ENCODE measurements at regions not wholly inside any gene's neighbourhood (a gene's known extent, or its start where the extent isn't known, plus 50 kb on each side); places are given as distances from the start of the nearest gene placed in this dataset.

DNA sequence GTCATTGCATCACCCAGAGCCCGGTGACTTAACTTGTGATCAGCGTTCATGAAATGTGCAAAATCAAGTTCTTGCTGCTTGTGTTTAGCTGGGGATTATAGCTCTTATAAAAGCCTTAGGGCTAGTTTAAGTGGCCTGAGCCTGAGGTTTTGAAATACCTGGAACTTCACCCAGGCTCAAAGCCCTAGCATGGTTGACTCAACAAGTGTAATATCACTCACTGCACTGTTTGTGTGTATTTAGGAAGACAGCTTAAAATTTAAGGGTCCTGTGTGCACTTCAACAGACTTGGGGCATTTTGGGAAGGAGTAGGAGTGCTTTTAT is 489.5 kb downstream of the GATA3 start:
- DNase-seq (ENCODE audit: low read depth): no peak

DNA sequence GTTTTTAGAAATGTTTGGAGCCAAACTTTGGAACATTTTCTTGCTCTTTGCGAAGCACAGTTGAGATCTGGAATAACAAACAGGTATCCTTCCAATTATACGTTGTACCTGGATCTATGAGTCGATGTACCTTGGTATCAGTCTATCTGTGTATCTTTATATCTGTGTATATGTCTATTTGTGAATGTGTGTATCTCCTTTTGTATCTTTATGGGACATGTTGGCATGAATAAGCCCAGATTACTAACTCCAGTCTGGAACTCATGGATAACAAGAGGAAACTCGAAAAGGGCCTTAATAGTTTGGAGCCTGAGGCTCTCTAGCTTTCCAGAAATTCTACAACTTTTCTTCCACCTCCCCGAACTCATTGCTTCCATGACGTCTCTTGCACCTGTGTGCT is 490.0 kb downstream of the GATA3 start:
- DNase-seq (ENCODE audit: low read depth): no peak

DNA sequence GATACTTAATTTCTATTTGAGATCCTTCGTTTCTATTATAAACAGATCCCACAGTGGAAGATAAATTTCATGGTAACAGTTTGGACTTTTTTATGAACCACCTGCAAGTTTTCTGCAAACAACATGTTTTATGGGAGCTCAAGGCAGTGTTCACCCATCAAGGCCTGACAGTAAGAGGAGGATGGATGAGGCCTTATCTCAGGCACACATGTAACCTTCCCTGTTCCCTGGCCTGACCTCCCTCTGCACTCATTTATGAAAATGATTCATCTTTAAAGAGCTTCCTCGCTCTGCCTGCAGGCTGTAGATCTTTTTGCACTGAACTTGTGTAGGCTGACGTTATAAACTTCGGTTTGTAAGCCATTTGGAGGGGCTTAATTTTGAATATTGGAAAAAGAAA is 500.1 kb downstream of the GATA3 start:
- no peak for DNase-seq (ENCODE audit: low read depth)

DNA sequence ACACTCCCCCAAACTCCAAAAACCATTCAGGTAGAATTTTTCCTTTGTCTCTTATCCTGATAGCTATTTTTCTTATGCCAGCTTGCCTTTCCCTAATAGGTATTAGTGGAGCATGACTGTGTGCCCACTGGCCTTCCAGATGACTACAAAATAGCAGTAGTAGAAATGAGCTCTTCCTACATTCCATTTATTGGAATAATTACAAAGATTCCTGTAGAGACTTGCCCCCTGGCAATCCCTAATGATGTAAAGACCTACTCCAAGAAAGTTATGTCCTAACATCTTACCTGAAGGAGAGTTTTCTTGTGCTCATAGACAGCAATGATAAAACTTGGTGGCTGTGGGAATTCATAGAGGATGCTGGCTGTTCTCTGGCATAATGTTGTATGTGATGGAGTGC is 501.8 kb downstream of the GATA3 start:
- DNase-seq (ENCODE audit: low read depth): no peak

DNA sequence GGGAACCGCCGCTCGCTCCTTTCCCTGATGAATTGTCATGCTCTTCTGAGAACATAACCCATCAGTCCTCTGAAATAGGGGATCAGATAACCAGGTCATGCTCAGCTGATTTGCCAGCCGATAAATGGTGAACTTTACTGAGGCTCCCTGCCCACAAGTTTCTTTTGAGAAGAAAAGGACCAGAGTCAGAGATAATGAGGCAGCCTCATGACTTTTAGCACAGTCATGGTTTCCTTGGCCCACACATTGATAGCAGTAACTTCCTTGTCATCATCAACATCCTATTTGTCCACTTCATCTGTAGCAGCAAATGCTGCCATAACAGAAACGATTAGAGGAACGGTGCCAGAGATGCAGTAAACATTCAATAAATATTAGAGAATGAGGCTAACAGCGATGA is 509.0 kb downstream of the GATA3 start:
- no peak for DNase-seq (ENCODE audit: low read depth)

DNA sequence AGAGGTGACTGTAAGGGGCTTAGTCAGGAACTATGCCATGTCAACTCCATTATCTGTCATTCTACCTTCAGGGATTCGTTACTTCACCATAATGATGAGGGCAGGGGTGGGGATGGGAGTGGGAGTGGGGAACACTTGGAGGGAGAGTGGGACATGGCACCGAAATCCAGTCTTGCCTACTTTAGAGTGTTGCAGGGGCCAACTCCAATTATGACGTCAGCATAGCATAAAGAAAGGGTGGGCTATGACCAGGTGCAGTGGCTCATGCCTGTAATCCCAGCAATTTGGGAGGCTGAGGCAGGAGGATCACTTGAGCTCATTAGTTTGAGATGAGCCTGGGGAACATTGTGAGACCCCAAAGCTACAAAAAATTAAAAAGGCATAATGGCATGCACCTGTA is 512.2 kb downstream of the GATA3 start:
- DNase-seq (ENCODE audit: low read depth): no peak

DNA sequence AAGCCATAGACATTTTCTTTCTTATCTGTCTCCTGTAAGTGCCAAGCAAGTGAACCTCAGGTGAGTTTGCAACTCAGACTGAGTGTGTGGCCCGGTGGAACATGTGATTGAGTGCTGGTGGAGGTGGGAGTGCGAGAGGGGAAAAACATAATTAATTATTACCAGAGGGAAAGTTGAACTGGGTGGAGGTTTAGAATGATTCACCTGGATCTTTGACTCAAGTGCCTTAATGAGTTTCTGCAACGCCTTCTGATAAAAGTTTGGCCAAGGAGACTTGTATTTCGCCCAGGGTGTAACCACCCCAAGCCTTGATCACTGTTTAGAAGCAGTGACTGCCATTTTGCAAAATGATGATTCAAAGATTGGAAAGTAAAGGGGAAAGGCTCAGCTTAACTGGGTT is 513.9 kb downstream of the GATA3 start:
- DNase-seq (ENCODE audit: low read depth): no peak

DNA sequence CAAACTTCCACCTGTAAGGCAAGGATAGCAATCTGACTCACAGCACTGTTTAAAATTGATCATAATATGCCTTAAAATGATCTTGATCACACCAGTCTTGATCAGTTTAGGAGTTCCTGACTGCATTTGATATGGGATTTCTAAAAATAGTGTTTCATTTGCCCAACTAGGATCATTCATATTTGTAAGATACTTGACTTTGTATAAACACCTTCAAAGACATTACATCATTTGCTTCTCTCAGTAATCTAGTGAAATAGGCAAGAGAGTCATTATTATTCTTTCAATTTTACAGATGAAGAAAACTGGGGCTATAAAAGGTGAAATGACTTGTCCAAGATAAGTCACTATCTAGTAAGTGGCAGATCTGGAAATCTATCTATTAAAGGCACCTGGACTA is 521.1 kb downstream of the GATA3 start:
- DNase-seq (ENCODE audit: low read depth): no peak

DNA sequence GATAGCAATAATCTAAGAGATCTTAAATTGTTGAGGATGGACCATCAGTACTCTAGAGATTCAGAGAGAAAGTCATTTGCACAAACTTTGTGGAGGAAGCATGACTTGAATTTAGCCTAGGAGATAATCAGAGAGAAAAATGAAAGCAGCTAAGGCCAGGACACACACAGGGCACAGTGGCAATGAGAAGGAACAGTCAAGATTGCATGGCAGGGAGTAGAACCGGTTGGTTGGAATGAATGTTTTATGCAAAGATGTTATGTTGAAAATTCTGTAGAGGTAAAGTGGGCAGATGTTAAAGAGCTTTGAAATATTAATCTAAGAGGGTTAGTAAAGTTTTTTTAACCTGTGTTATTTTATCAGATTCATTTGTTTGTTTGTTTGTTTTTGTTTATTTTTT is 521.8 kb downstream of the GATA3 start:
- DNase-seq (ENCODE audit: low read depth): no peak

DNA sequence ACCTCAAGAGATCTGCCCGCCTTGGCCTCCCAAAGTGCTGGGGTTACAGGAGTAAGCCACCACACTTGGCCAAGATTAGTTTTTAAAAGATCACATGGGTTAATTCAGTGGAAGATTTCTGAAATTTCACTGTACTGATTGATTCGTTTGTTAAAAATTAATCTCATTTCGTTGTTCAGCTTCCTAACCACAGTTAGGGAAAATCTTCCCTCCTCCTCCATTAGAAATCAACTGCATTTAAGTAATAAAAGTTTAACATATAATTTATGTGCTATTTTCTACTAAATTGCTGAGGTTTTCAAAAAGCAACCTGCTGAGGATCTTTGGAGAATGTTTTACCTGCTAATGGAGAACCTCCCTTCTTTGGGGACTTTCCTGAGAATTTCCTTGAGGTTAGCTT is 522.4 kb downstream of the GATA3 start:
- no peak for DNase-seq (ENCODE audit: low read depth)

DNA sequence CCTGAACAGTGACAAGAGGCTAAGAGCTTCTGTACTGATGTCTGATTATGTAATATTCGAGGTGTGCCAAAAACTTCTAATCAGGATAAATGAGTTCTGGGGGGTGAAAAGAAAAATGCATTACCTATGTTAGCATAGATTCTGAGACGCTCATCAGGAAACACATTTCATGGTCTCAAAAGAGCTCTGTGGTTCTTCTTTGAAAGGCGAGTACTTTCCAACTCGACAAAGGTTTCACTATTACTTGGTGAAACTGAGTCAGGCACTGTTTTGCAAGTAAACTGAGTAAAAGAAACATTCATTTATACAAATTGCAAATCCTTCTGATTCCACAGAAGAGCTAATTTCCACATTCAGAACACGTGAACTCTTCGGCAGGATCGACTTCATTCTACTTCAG is 523.2 kb downstream of the GATA3 start:
- DNase-seq (ENCODE audit: low read depth): no peak

DNA sequence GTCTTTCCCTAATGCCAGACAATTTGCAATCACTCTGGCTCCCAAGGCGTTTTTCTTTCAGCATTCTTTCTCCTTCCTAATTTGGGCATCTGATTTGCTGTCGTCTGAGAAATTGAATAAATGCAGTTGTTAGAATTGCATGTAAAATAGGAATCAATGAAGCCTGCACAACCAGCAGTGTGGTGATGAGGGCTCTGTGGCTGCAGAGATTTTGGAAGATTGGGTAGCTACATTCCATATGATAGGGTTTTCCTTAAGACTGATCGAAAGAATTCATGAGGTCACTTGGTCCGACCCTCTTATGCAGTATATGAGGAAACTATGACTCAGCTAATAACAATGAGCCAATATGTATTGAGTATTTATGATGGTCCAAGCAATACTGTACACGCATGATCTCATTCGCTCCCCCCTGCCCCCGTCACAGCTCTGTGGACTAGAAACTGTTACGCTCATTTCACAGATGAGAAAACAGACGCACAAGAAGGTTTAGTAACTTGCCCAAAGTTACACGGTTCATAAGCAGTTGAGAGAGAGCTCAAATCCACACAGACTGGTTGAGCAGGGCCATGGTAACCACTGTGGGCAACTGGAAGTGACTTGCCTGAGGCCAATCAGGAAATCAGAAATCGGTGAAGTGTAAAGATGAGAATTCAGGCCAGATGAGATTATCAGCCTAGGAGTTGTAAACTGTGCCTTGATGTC is 527.2 kb downstream of the GATA3 start:
- DNase-seq (ENCODE audit: low read depth): no peak

DNA sequence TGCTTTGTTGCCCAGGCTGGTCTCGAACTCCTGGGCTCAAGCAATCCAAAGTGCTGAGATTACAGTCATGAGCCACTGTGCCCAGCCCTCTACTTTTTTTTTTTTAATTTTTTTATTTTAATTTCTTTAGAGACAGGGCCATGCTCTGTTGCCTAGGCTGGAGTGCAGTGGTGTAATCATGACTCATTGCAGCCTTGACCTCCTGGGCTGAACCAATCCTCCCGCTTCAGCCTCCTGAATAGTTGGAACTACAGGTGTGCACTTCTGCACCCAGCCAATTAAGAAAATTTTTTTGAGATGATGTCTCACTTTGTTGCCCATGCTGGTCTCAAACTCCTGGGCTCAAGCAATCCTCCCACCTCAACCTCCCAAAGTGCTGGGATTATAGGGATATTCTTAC is 528.6 kb downstream of the GATA3 start:
- DNase-seq (ENCODE audit: low read depth): no peak

DNA sequence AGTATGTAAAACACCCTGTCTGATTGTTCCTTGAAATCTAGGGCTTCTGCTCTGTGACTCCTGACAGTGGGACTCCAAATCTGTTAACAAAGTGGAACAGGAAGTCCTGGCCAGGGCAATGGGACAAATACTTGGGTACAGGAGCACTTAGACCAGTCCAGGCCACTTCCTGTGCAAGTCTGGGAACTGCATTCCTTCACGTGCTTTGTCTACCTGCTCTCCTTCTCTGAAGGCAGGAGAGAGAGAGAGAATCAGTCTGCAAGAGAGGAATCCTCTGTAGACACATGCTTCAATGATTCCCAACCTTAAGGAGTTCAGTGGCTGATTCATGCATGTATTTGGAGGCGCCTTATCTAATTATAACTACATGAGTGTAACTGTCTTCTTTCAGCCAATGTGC is 530.2 kb downstream of the GATA3 start:
- no peak for DNase-seq (ENCODE audit: low read depth)

DNA sequence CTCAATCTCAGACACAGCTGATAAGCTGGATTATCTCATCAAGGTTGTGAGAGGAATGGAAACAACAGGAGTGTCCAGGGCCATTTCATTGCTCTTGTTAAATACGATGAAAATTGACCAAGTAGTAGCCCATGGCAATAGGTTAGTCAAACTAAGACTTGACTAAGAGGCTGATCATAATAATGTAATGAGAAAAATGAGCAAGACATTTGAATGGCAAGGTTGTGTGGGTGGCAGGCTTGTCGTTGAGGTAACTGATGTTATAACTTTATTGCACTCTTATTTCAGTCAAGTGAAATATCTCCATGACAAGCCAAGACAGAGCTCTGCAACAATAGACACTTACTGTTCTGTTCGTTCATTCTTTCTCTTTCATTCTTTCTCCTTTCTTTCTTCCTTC is 532.0 kb downstream of the GATA3 start:
- no peak for DNase-seq (ENCODE audit: low read depth)

DNA sequence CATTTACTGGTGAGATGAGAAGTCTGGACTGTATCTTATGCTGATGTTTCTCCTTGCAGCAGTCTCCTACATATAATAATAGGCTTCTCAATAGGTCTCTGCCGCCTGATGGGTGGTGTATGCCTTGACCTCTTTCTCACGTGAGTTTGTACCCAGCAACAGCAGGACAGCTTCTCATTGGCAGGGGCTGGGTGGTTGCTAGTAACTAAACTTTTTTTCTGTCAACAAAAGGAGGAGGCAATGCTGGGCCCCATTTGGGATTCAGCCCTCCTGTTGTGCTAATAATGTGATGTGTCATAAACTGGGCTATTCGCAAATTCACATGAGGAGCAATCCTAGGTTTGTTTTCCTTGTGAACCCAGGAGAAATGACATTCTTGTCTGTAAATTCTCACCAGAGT is 533.6 kb downstream of the GATA3 start:
- DNase-seq (ENCODE audit: low read depth): no peak

DNA sequence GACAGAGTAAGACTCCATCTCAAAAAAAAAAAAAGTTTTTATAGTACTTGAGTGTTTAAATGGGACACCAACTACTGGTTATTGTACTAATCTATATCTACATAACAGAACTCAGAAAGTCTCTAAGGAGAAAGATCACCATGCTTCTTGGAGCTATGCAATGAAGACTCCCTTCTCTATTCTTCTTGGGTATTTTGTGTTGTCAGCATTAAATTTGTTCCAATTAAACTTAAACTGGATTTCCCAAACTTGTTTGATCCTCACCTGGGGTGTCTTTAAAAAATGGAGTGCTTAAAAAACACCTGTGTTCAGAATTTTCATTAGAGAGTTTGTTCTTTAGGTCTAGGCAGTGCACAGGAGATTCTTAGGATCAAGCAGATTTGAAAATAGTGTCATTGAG is 536.0 kb downstream of the GATA3 start:
- DNase-seq (ENCODE audit: low read depth): no peak

DNA sequence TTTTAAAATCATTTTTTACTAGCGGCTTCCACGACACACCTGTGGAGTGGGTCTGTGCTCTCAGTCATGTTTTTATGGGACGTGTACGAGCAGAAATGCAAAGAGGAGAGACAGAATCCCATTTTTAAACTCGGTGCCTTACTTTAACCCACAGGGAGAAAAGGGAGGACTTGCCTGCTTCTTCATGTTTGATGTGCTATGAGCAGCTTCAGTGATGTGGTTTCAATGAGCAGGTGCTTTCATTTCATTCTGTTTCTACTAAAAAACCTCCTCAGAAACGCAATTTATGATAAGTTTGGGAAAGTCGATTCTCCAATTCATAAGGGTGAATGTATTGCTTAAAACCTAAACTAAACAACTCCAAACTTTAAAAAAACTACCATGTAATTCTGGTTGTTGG is 537.2 kb downstream of the GATA3 start:
- no peak for DNase-seq (ENCODE audit: low read depth)

DNA sequence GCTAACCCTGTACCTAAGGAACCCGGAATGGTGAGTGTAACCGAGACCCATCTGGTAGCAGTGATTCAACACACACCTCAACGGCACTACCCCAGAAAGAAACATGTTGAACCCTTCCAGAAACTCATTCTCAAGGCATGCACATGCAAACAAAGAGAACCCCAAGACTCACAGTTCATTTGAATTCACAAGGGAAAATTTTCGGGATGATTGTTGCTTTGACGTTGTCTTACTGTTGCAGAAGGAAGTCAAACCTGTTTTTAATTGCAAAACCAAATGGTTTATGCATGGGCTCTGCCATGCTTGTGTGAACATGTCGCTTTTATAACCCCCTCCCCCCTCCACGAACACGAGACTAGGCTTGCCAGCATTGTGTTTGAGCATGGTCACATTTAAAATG is 539.7 kb downstream of the GATA3 start:
- no peak for DNase-seq (ENCODE audit: low read depth)

DNA sequence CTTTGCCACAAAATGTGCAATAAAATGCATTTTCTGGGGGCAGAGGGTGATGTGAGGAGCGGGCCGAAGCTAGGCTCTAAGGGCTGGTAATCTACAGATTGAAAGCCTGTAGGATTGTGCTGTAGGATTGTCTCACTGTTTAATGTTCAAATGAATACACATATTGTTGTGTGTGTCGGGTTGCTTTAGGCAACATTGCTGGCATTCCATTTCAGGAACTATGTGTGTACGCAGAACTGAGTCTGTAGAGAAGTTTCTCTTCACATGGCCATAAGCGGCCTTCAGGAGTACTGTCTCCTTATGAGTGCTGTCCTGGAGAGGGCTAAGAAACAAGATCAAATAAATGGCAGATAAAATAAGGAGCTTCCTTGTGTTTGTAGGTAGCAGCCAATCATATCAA is 540.2 kb downstream of the GATA3 start:
- no peak for DNase-seq (ENCODE audit: low read depth)

DNA sequence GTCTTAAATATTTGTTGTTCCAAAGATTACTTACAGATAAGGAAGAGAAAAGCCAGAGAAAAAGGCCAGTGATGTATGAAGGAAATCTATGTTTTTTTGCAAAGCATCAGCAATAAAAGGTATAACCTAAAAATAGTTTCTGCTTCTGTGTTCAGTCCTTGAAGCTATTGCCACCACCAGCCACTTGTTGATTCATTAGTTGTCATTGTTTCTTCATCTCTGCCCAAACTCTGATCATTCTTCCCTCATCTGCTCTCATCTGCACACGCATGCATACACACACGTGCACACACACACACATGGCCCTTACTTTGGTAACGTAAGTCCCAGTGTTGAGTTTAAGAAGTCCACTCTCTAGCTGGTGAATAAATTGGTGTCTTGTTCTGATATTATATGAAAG is 540.7 kb downstream of the GATA3 start:
- DNase-seq (ENCODE audit: low read depth): no peak

DNA sequence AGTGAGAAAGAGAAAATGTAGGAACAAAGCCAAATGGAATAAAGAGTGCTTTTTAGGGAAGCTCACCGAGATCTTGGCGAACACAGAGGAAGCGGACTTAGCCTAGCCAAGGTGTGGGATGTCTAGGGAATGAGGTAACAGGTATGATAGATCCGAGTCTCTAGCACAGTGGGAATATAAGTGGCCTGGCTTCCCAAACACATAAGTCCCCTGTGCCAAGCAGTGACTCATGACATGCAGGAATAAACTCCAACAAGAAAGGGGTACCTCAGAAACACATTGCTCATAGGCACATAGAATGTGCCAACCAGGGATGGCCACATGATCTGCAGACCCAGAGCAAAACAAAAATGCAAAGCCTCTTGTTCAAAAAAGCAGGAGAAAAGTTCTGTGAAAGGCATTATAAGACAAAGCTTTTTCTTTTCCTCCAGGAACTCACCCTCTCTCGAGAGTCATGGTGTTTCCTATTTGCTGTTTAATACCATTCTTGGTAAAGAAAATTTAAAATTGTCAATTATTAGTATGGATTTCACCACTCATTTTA is 542.5 kb downstream of the GATA3 start:
- DNase-seq (ENCODE audit: low read depth): no peak

DNA sequence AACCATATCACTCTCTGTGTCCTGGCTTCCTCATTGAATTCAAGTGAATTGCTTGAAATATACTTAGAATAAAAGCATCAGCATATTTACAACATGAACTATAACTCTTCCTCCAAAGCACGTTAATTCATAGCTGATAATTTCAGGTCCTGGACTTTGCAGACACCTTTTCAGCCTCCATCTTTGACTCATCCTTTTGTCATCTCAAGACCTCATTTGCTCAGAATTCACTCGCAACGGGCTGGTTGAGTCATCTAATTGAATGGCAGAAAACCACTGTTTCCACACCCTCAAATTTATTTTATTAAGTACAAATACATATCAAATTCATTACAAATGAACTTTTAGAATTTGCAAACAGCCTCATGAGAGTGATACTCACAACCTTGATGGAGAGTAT is 545.7 kb downstream of the GATA3 start:
- DNase-seq (ENCODE audit: low read depth): no peak

DNA sequence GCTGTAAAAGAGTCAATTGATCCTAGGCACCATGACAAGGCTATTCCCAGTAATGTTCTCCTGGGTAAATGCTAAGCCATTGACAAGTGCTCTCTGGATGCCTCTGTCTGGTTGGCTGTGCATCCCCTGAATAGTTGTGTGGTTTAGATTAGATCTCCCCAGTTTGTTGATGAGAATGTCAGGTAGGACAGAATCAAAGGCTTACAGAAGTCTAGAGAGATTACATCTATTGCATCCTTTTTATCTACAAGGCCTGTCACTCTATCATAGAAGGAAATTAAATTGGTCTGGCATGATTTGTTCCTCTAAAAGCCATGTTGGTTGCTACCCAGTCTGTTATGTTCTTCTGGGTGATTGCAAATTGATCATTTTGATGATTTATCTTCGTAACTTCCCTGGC is 548.3 kb downstream of the GATA3 start:
- DNase-seq (ENCODE audit: low read depth): no peak

DNA sequence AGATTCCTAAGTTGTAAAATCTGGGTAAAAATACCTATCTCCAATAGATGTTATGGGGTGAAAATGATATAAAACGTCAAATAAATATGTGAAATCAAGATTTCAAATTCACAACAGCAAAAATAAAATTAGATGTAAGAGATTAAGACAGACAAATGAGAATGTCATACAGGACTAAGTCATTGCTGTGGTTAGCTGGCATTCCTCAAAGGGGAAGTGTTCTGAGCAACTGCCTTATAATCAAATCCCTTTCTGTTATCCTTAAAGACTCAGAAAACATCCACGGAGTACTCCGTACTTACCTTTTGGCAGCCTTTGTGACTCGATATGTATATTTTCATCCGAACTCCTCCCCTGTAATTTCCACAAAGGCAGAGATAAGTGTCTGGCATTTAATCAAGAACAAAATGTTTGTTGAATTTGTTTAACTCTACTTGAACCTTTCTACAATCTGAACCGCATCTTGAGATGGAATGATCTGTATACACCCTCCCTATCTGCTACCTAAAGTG is 559.6 kb downstream of the GATA3 start:
- no peak for DNase-seq (ENCODE audit: low read depth)

Measured in activated T-helper 1 cell treated with Interleukin-2 at 50 U/mL for 16 hours (primary cell).